ENCODE measurements at regions not wholly inside any gene's neighbourhood (a gene's known extent, or its start where the extent isn't known, plus 50 kb on each side); places are given as distances from the start of the nearest gene placed in this dataset.
"Not testable (repeated sequence)": the region's sequence is repeated elsewhere in the genome, so short reads cannot be mapped to it uniquely, and the experiment has no call there.

DNA sequence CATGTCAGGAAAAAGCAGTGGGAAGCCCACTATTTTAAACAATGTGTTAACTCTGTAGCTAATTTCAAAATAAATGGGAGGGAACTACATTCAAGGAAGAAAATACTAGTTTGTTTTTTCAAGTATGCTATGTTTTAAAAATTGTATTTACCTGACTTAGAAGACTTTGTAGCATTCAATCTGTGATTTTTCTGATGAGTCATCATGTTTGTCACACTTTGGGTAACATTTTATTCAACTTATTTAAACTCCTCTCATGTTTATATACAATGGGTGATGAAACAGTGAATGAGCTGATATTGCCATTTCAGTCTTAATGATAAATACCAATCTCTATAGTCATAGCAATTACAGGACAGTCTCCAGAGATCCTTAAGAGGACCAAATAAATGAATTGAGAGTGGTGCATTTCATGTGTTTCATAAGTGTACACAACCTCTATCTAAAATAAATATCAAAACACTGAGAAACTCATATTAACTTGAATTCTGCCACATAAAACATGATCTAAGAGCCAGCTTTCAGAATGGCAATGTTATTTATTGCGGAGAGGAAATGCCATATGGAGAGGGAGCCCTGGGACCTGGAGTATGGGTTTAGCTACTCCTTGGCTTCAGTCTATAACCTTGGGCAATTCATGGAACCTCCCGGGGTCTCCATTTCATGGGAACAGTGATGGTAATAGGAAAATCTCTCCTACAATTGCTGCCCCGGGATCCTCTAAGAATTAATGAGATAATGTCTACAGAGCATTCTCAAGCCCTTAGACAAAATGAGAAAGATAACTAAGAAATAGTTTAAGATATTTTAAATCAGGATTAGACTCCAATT, 913.9 kb downstream of the TLE4 start:
- Histone ChIP-seq H3K9ac (ENCODE audit: low read length) (no peak overlapping the region), H3K18ac (ENCODE audit: low read depth in 1 of 2, low read length in 2 of 2) (no peak overlapping the region), H4K91ac (ENCODE audit: low read length) (no peak overlapping the region), H2BK15ac (ENCODE audit: low read depth, poor library complexity, severe bottlenecking) (no peak overlapping the region), H3K23ac (ENCODE audit: low read length in 2 of 2) (no peak overlapping the region), H3K27me3 (ENCODE audit: control insufficient read depth in 1 of 2, insufficient read depth in 1 of 2, low read length in 2 of 2) (no peaks in the 10 kb centered on the region), H3K27ac (ENCODE audit: low read length, poor library complexity, severe bottlenecking) (no peak overlapping the region), H3K4ac (ENCODE audit: low read depth in 1 of 2, low read length in 2 of 2) (no peak overlapping the region), H3K36me3 (ENCODE audit: control insufficient read depth in 1 of 2, insufficient read depth in 2 of 2, low read depth in 1 of 2, low read length in 2 of 2) (no peaks in the 10 kb centered on the region), H2BK5ac (ENCODE audit: low read depth, low read length, poor library complexity, severe bottlenecking) (no peak overlapping the region), H3K9me3 (ENCODE audit: control insufficient read depth, low read length) (peaks cover 26% of the 10 kb centered on the region), H3K4me2 (ENCODE audit: low read length, poor library complexity, severe bottlenecking) (no peak overlapping the region), H2BK12ac (ENCODE audit: low read length in 2 of 2) (no peak overlapping the region), H4K8ac (ENCODE audit: low read length) (no peak overlapping the region), H3K14ac (ENCODE audit: low read length in 2 of 2) (no peak overlapping the region), H3K4me3 (ENCODE audit: insufficient read depth in 1 of 2, low read depth in 1 of 2, low read length in 2 of 2) (no peak overlapping the region), H3K79me1 (replicated peaks; ENCODE audit: low read length, poor library complexity, severe bottlenecking) (no peaks in the 10 kb centered on the region), H2AFZ (ENCODE audit: low read depth, low read length) (no peak overlapping the region), H2AK5ac (ENCODE audit: low read length, severe bottlenecking) (no peak overlapping the region), H3K4me1 (ENCODE audit: control insufficient read depth, insufficient read depth, low read depth, low read length) (no peaks in the 10 kb centered on the region), H2BK120ac (ENCODE audit: low read depth, low read length) (no peak overlapping the region)
- WGBS: 92% methylated on average over 1 of the region's 3 CpGs
- DNase-seq: peak; percentile 48

- H3K4me2 ChIP-seq (ENCODE audit: low read length, poor library complexity, severe bottlenecking); H3K79me1 ChIP-seq (replicated peaks; ENCODE audit: low read length, poor library complexity, severe bottlenecking); H2BK15ac ChIP-seq (ENCODE audit: low read depth, poor library complexity, severe bottlenecking); H4K91ac ChIP-seq (ENCODE audit: low read length); H2AK5ac ChIP-seq (ENCODE audit: low read length, severe bottlenecking); H3K14ac ChIP-seq (ENCODE audit: low read length in 2 of 2); H2BK12ac ChIP-seq (ENCODE audit: low read length in 2 of 2); H3K27me3 ChIP-seq (ENCODE audit: control insufficient read depth in 1 of 2, insufficient read depth in 1 of 2, low read length in 2 of 2); H3K9ac ChIP-seq (ENCODE audit: low read length); H3K4me3 ChIP-seq (ENCODE audit: insufficient read depth in 1 of 2, low read depth in 1 of 2, low read length in 2 of 2); H2BK5ac ChIP-seq (ENCODE audit: low read depth, low read length, poor library complexity, severe bottlenecking); H4K8ac ChIP-seq (ENCODE audit: low read length); H3K23ac ChIP-seq (ENCODE audit: low read length in 2 of 2); H3K36me3 ChIP-seq (ENCODE audit: control insufficient read depth in 1 of 2, insufficient read depth in 2 of 2, low read depth in 1 of 2, low read length in 2 of 2); H3K4me1 ChIP-seq (ENCODE audit: control insufficient read depth, insufficient read depth, low read depth, low read length); H3K18ac ChIP-seq (ENCODE audit: low read depth in 1 of 2, low read length in 2 of 2); H3K4ac ChIP-seq (ENCODE audit: low read depth in 1 of 2, low read length in 2 of 2); H3K27ac ChIP-seq (ENCODE audit: low read length, poor library complexity, severe bottlenecking); DNase-seq; H2AFZ ChIP-seq (ENCODE audit: low read depth, low read length); H2BK120ac ChIP-seq (ENCODE audit: low read depth, low read length): not testable (repeated sequence)
- peaks cover 34% of the 10 kb centered on the region for H3K9me3 ChIP-seq (ENCODE audit: control insufficient read depth, low read length)
- WGBS: 21% methylated on average over 1 of the region's 1 CpG
These were observed 910.5 kb downstream of the TLE4 start for GRCh38 chr9:80482251-80482650.

GRCh38 chr9:80467632-80468031, 895.9 kb downstream of the TLE4 start:
- H3K4me2 ChIP-seq (ENCODE audit: low read length, poor library complexity, severe bottlenecking): no peak overlapping the region
- no peak overlapping the region for H3K18ac ChIP-seq (ENCODE audit: low read depth in 1 of 2, low read length in 2 of 2)
- H2BK12ac ChIP-seq (ENCODE audit: low read length in 2 of 2): no peak overlapping the region
- H4K91ac ChIP-seq (ENCODE audit: low read length): no peak overlapping the region
- H4K8ac ChIP-seq (ENCODE audit: low read length): no peak overlapping the region
- no peak overlapping the region for H3K14ac ChIP-seq (ENCODE audit: low read length in 2 of 2)
- H3K79me1 ChIP-seq (replicated peaks; ENCODE audit: low read length, poor library complexity, severe bottlenecking): no peaks in the 10 kb centered on the region
- no peak overlapping the region for H2BK5ac ChIP-seq (ENCODE audit: low read depth, low read length, poor library complexity, severe bottlenecking)
- H3K4ac ChIP-seq (ENCODE audit: low read depth in 1 of 2, low read length in 2 of 2): no peak overlapping the region
- H3K4me1 ChIP-seq (ENCODE audit: control insufficient read depth, insufficient read depth, low read depth, low read length): no peaks in the 10 kb centered on the region
- no peak overlapping the region for H2BK120ac ChIP-seq (ENCODE audit: low read depth, low read length)
- no peaks in the 10 kb centered on the region for H3K36me3 ChIP-seq (ENCODE audit: control insufficient read depth in 1 of 2, insufficient read depth in 2 of 2, low read depth in 1 of 2, low read length in 2 of 2)
- no peak for DNase-seq
- H2BK15ac ChIP-seq (ENCODE audit: low read depth, poor library complexity, severe bottlenecking): no peak overlapping the region
- no peak overlapping the region for H2AFZ ChIP-seq (ENCODE audit: low read depth, low read length)
- H3K23ac ChIP-seq (ENCODE audit: low read length in 2 of 2): no peak overlapping the region
- no peaks in the 10 kb centered on the region for H3K27me3 ChIP-seq (ENCODE audit: control insufficient read depth in 1 of 2, insufficient read depth in 1 of 2, low read length in 2 of 2)
- peaks cover 15% of the 10 kb centered on the region for H3K9me3 ChIP-seq (ENCODE audit: control insufficient read depth, low read length)
- H3K27ac ChIP-seq (ENCODE audit: low read length, poor library complexity, severe bottlenecking): no peak overlapping the region
- WGBS: 90% methylated on average over 3 of the region's 3 CpGs
- no peak overlapping the region for H3K9ac ChIP-seq (ENCODE audit: low read length)
- H2AK5ac ChIP-seq (ENCODE audit: low read length, severe bottlenecking): no peak overlapping the region
- H3K4me3 ChIP-seq (ENCODE audit: insufficient read depth in 1 of 2, low read depth in 1 of 2, low read length in 2 of 2): no peak overlapping the region

GRCh38 chr9:80465556-80465955, 893.8 kb downstream of the TLE4 start:
- no peak overlapping the region for H3K9ac ChIP-seq (ENCODE audit: low read length)
- H3K18ac ChIP-seq (ENCODE audit: low read depth in 1 of 2, low read length in 2 of 2): no peak overlapping the region
- H4K8ac ChIP-seq (ENCODE audit: low read length): no peak overlapping the region
- H2BK12ac ChIP-seq (ENCODE audit: low read length in 2 of 2): no peak overlapping the region
- H2AK5ac ChIP-seq (ENCODE audit: low read length, severe bottlenecking): no peak overlapping the region
- H3K27ac ChIP-seq (ENCODE audit: low read length, poor library complexity, severe bottlenecking): no peak overlapping the region
- peaks cover 20% of the 10 kb centered on the region for H3K9me3 ChIP-seq (ENCODE audit: control insufficient read depth, low read length)
- no peak overlapping the region for H2AFZ ChIP-seq (ENCODE audit: low read depth, low read length)
- H2BK5ac ChIP-seq (ENCODE audit: low read depth, low read length, poor library complexity, severe bottlenecking): no peak overlapping the region
- H3K79me1 ChIP-seq (replicated peaks; ENCODE audit: low read length, poor library complexity, severe bottlenecking): no peaks in the 10 kb centered on the region
- H3K14ac ChIP-seq (ENCODE audit: low read length in 2 of 2): no peak overlapping the region
- H4K91ac ChIP-seq (ENCODE audit: low read length): no peak overlapping the region
- H3K4me2 ChIP-seq (ENCODE audit: low read length, poor library complexity, severe bottlenecking): no peak overlapping the region
- no peak for DNase-seq
- H3K36me3 ChIP-seq (ENCODE audit: control insufficient read depth in 1 of 2, insufficient read depth in 2 of 2, low read depth in 1 of 2, low read length in 2 of 2): no peaks in the 10 kb centered on the region
- H2BK120ac ChIP-seq (ENCODE audit: low read depth, low read length): no peak overlapping the region
- H3K27me3 ChIP-seq (ENCODE audit: control insufficient read depth in 1 of 2, insufficient read depth in 1 of 2, low read length in 2 of 2): no peaks in the 10 kb centered on the region
- H2BK15ac ChIP-seq (ENCODE audit: low read depth, poor library complexity, severe bottlenecking): no peak overlapping the region
- no peaks in the 10 kb centered on the region for H3K4me1 ChIP-seq (ENCODE audit: control insufficient read depth, insufficient read depth, low read depth, low read length)
- H3K4me3 ChIP-seq (ENCODE audit: insufficient read depth in 1 of 2, low read depth in 1 of 2, low read length in 2 of 2): no peak overlapping the region
- WGBS: 100% methylated on average over 2 of the region's 3 CpGs
- no peak overlapping the region for H3K23ac ChIP-seq (ENCODE audit: low read length in 2 of 2)
- no peak overlapping the region for H3K4ac ChIP-seq (ENCODE audit: low read depth in 1 of 2, low read length in 2 of 2)

Data from mesenchymal stem cell (in vitro differentiated cells and primary cell).